SK-N-MC (cell line): ENCODE measurements at regions not wholly inside any gene's neighbourhood (a gene's known extent, or its start where the extent isn't known, plus 50 kb on each side); places are given as distances from the start of the nearest gene placed in this dataset.

Source experiments
- EZH2 ChIP-seq: fragments of 200-600 bp; sonication (generic); IDR thresholded peaks from one replicate; pipeline ENCODE4 v1.6.1; 2017; ENCODE audit warnings: antibody characterized with exemption
- FOXP2 ChIP-seq: optimal IDR thresholded peaks from 2 replicates; pipeline ENCODE3; 2011; ENCODE audit warnings: mild to moderate bottlenecking, moderate library complexity; ENCODE audit not compliant: insufficient read depth; ENCODE audit errors: extremely low read length, control extremely low read depth
- POLR2AphosphoS5 ChIP-seq: IDR thresholded peaks from 2 replicates; pipeline ENCODE4 v1.6.1; 2012; ENCODE audit warnings: mild to moderate bottlenecking, low read depth, low read length, borderline replicate concordance

GRCh38 chr2:16273111-16273510, 332.8 kb downstream of the MYCN start:
- TF ChIP-seq POLR2AphosphoS5, result no peak
- TF ChIP-seq EZH2, result no peak
- no peak for TF ChIP-seq FOXP2
